Sigmoid colon (tissue), 6 donors: ENCODE measurements at regions not wholly inside any gene's neighbourhood (a gene's known extent, or its start where the extent isn't known, plus 50 kb on each side); places are given as distances from the start of the nearest gene placed in this dataset.

Experiments used
- DNase-seq: peaks from one replicate; pipeline ENCODE4 v3.0.0-alpha.2; 2019
- H3K27ac ChIP-seq, 4 donors: fragments of 200-600 bp; sonication (generic); one replicate each; pipeline ENCODE4 v1.5.1; 2016 to 2019; ENCODE audit warnings: mild to moderate bottlenecking in 1 of 4
- H3K27me3 ChIP-seq, 3 donors: fragments of 200-600 bp; sonication (generic); one replicate each; pipeline ENCODE4 v1.5.1; 2019; ENCODE audit warnings: mild to moderate bottlenecking in 1 of 3
- H3K36me3 ChIP-seq, 4 donors: fragments of 200-600 bp; sonication (generic); one replicate each; pipeline ENCODE4 v1.5.1; 2016 to 2019
- H3K4me1 ChIP-seq, 4 donors: fragments of 200-600 bp; sonication (generic); one replicate each; pipeline ENCODE4 v1.5.1; 2017 to 2019
- H3K4me3 ChIP-seq, 4 donors: fragments of 200-600 bp; sonication (generic); one replicate each; pipeline ENCODE4 v1.5.1; 2017 to 2019; ENCODE audit warnings: mild to moderate bottlenecking in 2 of 4, moderate library complexity in 1 of 4
- H3K9me3 ChIP-seq, 4 donors: fragments of 200-600 bp in 3 of 4; sonication (generic) in 3 of 4; one replicate each; pipeline versions ENCODE4 v1.5.1 to v1.6.1; 2013 to 2019
- CTCF ChIP-seq, 4 experiments: fragments of 450-650 bp in 3 of 4; fragments of 200-600 bp in 1 of 4; IDR thresholded peaks; one replicate each; pipeline ENCODE4 v1.5.1; 2016 to 2019; ENCODE audit warnings: antibody characterized with exemption in 4 of 4, mild to moderate bottlenecking in 3 of 4, moderate library complexity in 2 of 4
- EP300 ChIP-seq, 4 donors: sonication (generic); formaldehyde crosslinking; IDR thresholded peaks; one replicate each; pipeline ENCODE4 v1.6.1; 2017; ENCODE audit warnings: antibody characterized with exemption in 4 of 4
- POLR2A ChIP-seq, 2 donors: fragments of 450-650 bp; IDR thresholded peaks; one replicate each; pipeline ENCODE4 v1.6.1; 2016; ENCODE audit warnings: antibody characterized with exemption in 2 of 2, mild to moderate bottlenecking in 2 of 2, moderate library complexity in 2 of 2
- POLR2AphosphoS5 ChIP-seq, 4 donors: sonication (generic); formaldehyde crosslinking; IDR thresholded peaks; one replicate each; pipeline ENCODE4 v1.6.1; 2017; ENCODE audit warnings: antibody characterized with exemption in 4 of 4
- WGBS, 2 donors: extraction: QIAGEN DNeasy Blood & Tissue Kit; methylation state at CpG; one replicate each; pipeline ENCODE4 v1.1.7; 2013; 5-methylcytosine and 5-hydroxymethylcytosine counted together
- intact Hi-C: fragments of 100-400 bp; cut with DNase I; formaldehyde crosslinking; loops from one replicate; pipeline ENCODE4 v1.15.1; 2023
- donor health status: healthy with polysubstance abuse.
- donor health status: healthy.

- TF ChIP-seq POLR2A (IDR thresholded peaks at IDR 0.05), result no peak
- TF ChIP-seq POLR2AphosphoS5 (IDR thresholded peaks at IDR 0.05), result no peak
- no peak for TF ChIP-seq EP300 (IDR thresholded peaks at IDR 0.05)
- TF ChIP-seq CTCF (IDR thresholded peaks at IDR 0.05), result no peak
- intact Hi-C loops, result no loop called here
- H3K4me1 ChIP-seq, result no peaks in the 10 kb centered on the region
- H3K27ac ChIP-seq, result no peak overlapping the region
- no peak for DNase-seq
- no peaks in the 10 kb centered on the region for H3K9me3 ChIP-seq
- H3K36me3 ChIP-seq, result no peaks in the 10 kb centered on the region
- no peak overlapping the region for H3K4me3 ChIP-seq
- WGBS, 2 donors, result 88 to 89% methylated on average over 3 of the region's 3 CpGs
- H3K27me3 ChIP-seq, result no peaks in the 10 kb centered on the region
Measured at GRCh38 chr4:81984746-81985145, 389.0 kb downstream of the HNRNPD start.

GRCh38 chr4:81982846-81983540, 390.8 kb downstream of the HNRNPD start:
- H3K9me3 ChIP-seq, result no peaks in the 10 kb centered on the region
- intact Hi-C loops, result no loop called here
- H3K27me3 ChIP-seq, result no peaks in the 10 kb centered on the region
- DNase-seq, result no peak
- 73 to 79% methylated on average over 2 of the region's 2 CpGs for WGBS, 2 donors
- no peak overlapping the region for H3K27ac ChIP-seq
- H3K36me3 ChIP-seq, result no peaks in the 10 kb centered on the region
- H3K4me3 ChIP-seq, result no peak overlapping the region
- TF ChIP-seq CTCF (IDR thresholded peaks at IDR 0.05), result no peak
- H3K4me1 ChIP-seq, result no peaks in the 10 kb centered on the region

GRCh38 chr4:81981218-81981617, 392.6 kb downstream of the HNRNPD start:
- Histone ChIP-seq H3K36me3 (no peaks in the 10 kb centered on the region), H3K27me3 (no peaks in the 10 kb centered on the region), H3K27ac (no peak overlapping the region), H3K4me3 (no peak overlapping the region), H3K4me1 (no peaks in the 10 kb centered on the region), H3K9me3 (no peaks in the 10 kb centered on the region)
- no peak for DNase-seq
- no peak for TF ChIP-seq POLR2AphosphoS5 (IDR thresholded peaks at IDR 0.05)
- no peak for TF ChIP-seq CTCF (IDR thresholded peaks at IDR 0.05)
- TF ChIP-seq POLR2A (IDR thresholded peaks at IDR 0.05), result no peak
- TF ChIP-seq EP300 (IDR thresholded peaks at IDR 0.05), result no peak
- intact Hi-C loops, result no loop called here
- 88 to 92% methylated on average over 3 of the region's 3 CpGs for WGBS, 2 donors

GRCh38 chr4:81974523-81974922, 399.3 kb downstream of the HNRNPD start:
- Histone ChIP-seq H3K4me1 (no peaks in the 10 kb centered on the region), H3K9me3 (no peaks in the 10 kb centered on the region), H3K27ac (no peak overlapping the region), H3K27me3 (no peaks in the 10 kb centered on the region), H3K36me3 (no peaks in the 10 kb centered on the region), H3K4me3 (no peak overlapping the region)
- no peak for DNase-seq
- TF ChIP-seq CTCF (IDR thresholded peaks at IDR 0.05) (no peak), POLR2A (IDR thresholded peaks at IDR 0.05) (no peak), EP300 (IDR thresholded peaks at IDR 0.05) (no peak), POLR2AphosphoS5 (IDR thresholded peaks at IDR 0.05) (no peak)
- intact Hi-C loops, result no loop called here
- 42 to 82% methylated on average over 1 of the region's 1 CpG for WGBS, 2 donors
